Muscle of back (tissue), 3 donors: ENCODE measurements at regions not wholly inside any gene's neighbourhood (a gene's known extent, or its start where the extent isn't known, plus 50 kb on each side); places are given as distances from the start of the nearest gene placed in this dataset.

ENCODE experiments used
- DNase-seq, 3 donors: peaks; one replicate each; pipeline versions ENCODE4 v3.0.0 to v3.0.0-alpha.2; 2013

DNA sequence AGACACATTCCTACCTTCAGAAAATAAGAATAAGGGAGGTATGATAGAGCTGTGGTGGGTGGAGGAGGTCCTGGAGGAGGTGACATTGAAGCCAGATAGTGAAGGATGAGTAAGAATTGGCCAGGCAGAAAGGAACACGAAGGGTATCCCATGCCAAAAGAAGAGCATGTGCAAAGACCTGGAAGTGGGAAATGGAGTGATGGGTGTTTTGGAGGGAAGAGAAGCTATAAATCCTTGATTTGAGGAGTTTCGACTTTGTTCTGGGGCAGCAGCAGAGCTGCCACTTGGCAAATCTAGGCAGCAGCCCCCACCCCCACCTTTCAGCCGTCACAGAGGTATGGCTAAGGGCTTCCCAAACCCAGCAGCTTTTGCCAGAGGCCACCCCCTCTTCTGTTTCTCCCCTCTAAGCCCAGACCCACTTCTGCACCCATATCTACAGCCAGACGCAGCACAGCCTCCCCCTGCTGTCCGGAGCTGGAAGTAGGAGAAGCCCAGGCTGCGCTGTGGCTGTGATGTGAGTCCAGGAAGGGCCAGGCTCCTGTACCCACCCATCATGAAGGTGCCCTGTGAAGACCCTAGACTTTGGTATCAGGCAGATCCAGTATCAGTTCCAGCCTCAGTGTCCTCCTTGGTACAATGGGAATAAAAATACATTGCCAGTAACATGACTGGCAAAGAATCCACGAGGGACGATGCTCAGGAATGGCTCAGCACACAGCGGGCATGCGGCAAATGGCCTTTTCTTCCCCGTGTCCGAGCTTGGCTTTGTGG is 188.7 kb upstream of the LINGO1 start:
- DNase-seq: peak; percentile 41 to 87 (median 73)

DNA sequence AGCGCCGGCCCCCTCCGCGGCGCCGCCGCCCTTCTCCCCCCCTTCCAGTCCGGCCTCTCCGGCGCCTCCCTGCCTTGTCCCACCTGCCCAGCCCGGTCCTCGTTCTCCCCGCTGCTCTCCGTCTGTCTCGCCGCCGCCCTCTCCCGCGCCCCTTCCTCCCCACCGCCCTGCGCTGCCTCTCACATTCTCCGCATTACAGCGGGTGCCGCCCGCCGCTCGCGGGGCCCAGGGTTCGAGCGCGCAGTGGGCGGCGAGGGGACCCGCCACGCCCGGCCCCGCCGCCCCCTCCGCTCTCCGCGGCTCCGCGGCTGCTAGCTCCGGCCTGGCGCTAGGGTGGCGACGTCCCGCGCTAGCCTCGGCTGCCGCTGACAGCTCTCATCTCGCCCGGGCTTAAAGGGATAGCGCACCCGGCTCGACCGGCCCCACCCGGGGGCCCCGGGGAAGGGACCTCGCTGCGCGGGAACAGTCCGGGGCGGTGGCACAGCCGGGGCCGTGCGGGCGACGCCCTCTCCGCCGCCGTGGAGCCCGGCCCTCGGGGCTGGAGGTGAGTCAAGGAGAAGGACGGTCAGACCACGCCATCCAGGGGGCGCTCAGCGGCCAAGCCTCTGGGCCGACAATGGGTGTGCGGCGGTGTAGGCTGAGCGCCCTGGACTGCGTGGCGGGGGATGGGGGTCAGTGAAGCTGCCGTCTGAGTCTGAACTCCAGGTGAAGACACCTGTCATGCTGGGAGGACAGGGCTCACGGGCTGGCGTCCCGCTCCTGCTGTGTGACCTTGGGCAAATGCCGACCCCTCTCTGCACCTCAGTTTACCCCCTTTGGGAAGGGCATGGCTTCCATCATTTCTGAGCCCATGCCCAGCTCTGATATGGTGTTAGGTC is 187.4 kb upstream of the LINGO1 start:
- DNase-seq: no peak

DNA sequence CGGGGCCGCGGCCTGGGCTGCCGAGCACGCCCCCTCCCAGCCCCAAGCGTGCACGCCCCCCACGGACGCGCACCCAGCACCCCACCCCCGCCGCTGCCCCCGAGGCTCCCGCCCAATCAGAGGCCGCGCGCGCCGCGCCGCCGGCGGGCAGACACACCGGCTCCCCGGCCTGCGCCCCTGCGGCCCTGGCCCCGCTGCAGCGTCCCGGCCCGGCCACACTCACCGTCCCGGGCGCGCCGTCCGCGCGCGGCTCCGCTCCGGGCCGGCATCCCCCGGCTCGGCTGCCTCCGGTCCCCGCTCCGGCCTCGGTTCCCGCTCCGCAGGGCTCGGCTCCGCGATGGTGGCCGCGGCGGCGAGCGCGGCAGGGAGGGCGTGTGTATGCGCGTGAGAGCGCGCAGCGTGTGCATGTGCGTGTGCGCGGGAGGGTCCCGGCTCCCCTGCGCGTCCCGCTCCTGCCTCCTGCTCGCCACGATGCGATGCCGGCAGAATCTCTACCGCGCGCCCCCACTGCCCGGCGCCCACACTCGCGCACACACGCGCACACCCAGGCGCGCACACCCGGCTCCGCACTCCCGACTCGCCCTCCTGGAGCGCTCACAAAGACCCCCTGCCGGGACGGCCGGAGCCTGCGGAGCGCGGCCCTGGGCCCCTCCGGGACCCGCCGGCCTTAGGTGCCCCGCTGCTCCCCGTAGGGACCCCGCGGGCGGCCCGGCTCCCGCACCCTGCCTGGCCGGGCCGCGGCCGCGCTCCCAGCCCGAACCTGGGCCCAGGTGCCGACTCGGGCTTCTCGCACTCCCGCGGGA is 186.5 kb upstream of the LINGO1 start:
- peak in 2 of 3 donors; percentile 36 to 66 for DNase-seq

DNA sequence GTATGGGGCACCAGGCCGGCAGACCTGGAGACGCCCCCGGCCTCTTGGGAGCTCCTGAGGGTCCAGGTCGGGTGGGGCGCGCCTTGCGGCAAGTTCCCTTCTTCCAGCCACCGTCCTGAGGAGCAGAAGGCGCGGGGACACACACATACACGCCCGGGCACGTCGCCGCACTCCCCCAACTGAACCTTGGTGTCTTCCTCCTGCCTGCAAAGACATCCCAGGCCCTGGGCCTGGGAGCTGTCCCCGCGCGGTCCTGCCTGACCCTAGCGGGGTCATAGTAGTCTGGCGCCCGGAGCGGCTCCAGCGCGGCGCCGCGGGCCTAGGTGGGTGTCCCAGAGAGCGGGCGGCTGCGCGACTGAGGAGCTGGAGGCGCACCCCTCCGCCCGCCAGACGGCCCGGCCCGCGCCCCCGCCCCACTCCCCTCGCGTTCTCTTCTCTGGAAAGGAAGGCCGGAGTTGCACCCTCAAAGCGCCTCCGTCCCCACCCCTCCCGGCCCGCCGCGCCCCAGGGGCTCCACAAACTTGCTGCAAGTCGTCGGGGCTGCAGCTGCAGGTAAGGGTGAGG is 185.9 kb upstream of the LINGO1 start:
- no peak for DNase-seq

DNA sequence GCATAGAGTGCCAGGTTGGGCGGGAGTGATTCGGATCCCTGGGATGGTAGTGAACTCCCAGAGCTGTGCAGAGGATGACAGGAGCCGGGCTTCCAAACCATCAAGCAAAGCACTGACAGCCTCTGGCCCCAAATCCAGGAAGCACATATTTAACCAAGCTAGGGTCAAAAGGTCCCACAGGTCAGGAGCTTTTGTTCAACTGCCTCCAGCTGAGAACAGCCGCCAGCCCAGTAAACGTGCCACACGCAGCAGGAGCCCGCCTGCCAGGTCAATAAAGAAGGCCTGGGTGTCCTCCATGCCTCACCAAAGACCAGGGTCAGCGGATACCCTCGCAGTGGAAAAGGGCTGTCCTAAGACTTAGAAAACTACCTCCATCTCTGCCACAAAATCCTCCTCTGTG is 184.7 kb upstream of the LINGO1 start:
- DNase-seq: no peak

DNA sequence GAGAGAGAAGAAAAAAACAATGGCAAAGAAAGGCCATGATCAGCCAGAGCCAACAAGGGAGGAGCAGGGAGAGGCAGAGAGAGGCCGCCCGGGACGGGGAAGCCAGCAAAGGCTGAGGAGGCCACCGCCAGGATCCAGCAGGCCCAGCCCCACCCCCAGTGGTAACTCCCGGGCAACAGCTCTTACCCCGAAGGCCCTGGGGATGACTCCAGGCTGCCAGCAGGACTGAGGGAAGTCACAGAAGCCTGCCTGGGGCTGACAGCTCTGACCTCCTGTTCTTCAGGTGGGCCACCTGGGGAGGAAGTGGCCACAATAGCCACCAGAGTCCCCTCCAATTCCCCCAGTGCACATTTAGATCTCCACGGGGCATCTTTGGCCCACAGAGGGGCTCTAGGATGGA is 184.3 kb upstream of the LINGO1 start:
- DNase-seq: no peak

DNA sequence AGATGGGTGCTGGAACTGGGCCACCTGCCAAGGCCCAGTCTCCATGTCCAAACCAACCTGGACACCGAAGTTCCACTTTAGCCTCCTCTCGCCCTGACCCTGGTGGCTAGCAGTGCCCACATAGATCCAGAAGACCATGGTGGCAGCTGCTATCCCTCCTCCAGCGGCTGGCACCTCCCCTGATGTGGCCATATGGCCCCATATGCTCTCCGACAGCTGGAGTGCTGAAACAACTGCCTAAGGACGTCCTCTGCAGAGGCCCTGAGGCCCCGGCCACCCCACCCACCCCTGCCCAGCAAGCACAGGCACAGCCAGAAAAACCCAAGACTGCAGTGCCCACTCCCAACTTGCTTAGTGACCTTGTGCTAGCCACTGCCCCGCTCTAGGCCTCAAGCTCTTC is 182.3 kb upstream of the LINGO1 start:
- no peak for DNase-seq

DNA sequence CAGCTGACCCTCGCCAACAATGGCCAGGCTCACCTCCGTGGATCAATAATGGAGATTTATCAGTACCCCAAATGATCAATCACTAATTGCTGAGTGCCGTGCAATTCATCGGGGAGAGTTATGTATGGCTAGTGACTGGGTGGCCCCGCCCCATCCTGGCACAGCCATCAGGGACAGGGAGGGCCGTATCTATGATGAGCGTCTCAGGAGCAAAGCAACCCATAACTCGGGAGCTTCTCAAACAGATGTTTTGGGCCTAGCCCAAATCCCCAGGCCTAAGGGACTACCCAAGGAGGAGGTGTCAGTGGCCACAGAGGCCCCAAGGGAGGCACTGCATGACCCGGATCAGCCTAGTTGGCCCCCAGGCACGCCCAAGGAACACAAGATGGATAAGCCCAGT is 180.0 kb upstream of the LINGO1 start:
- no peak for DNase-seq

DNA sequence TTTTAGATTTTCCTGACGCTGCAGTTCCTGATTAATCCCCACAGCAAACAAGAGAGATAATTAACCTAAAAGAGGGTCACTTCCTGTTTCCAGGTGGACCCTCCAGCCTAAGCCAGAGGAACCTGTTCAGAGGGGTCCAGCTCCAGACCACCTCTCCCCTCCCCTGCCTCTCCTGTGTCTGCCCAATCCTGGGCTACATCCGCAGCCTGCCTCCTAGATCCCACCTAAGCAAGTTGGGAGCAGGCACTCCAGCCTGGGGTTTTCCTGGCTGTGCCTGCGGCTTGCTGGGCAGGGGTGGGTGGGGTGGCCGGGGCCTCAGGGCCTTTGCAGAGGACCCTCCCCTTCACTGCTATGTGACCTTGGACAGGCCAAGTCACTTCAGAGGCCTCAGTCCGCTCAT is 178.6 kb upstream of the LINGO1 start:
- no peak for DNase-seq

DNA sequence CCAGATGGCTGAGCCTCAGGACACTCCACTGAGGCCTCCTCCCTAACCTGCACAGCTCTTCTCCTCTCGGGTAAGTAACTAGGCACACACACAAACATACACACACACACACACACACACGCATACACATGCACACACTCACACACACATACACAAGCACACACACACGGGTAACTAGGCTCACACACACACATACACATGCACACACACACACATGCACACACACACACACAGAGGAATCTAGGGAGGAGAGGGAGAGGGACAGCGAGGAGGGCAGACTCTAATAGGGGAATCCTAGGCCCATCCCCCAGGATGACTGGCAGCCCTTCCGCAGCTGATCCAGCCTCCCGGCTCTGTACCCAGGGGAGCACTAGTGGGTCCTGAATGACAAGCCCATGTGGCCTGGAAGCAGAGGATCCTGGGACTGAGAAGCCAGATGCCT is 177.4 kb upstream of the LINGO1 start:
- peak; percentile 52 to 75 (median 59) for DNase-seq

DNA sequence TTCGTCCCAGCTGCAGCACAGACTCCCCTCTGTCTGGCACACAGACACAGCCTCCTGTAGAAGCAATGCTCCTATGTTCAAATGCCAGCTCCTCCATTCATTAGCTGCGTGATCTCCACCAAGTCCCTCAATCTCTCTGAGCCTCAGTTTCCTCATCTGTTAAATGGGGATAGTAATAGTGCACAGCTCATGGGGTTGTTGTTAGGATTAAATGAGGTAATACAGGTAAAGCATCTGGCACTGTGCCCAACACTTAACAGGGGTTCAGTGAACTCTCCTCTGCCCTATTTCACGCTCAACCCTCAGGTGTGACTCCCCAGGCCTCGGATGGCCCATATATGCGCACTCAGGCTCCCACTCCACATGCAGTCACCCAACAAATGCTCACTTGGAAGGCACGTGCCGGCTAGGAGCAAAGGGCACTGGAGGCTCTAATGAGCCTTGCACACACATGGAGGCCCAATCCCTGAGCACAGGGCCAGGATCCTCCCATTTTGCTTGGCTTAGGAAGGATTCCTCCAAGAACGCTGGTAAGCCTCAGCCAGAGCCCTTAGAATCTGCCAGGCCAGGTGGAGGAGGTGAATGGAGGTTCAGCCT is 176.0 kb upstream of the LINGO1 start:
- DNase-seq: no peak

DNA sequence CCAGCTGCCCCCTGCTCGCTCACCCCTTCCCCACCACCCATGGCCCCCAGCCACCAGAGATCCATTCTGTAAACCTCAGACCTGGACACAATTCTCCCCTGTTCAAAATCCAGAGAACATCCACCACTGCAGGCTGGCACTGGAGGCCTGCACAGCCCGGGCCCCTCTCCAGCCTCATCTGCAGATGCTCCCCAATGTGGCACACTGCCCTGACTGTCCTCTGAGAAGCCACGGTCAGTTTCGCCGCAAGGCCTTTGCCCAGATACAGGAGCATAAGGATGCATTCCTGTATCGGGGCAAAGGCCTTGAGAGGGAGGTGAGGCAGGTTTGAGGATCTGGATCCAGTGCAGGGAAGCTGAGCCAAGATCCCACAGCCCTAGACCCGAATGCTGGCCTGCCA is 175.4 kb upstream of the LINGO1 start:
- no peak for DNase-seq

DNA sequence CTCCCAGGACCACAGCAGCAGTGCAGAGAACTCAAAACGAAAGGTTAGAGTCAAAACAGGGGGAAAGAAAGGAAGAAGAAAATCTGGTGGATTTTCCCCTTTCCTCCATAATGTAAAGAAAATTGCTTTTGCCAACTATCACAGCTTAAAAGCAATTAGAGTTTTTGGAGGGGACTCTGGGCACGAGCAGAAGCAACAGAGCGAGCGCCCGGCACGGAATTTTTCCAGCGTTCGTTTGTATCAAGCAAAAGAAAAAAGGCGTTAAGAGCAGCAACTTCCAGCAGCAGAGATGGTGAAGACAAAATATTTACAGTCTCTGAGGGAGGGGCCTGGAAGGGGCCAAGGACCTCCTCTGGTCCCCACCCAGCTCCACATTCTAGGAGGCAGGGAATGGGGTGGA is 174.9 kb upstream of the LINGO1 start:
- no peak for DNase-seq

DNA sequence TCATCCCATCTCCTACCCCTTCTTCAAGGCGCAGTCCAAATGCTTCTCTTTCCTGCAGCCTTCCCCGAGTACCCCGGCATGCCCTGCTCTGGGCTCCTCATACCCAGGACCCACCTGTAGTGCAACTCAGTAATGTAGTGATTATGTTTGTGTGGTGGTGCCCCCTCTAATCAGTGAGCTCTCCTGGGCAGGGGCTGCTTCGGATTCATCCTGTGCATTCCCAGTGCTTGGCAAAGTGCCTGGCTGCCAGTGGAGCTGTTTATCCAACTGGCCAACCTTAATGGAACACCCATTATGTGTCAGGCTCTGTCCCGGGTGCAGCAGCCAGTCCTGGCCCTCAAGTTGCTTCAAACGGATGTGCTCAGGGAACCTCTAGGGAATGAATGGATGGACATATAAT is 174.4 kb upstream of the LINGO1 start:
- no peak for DNase-seq

DNA sequence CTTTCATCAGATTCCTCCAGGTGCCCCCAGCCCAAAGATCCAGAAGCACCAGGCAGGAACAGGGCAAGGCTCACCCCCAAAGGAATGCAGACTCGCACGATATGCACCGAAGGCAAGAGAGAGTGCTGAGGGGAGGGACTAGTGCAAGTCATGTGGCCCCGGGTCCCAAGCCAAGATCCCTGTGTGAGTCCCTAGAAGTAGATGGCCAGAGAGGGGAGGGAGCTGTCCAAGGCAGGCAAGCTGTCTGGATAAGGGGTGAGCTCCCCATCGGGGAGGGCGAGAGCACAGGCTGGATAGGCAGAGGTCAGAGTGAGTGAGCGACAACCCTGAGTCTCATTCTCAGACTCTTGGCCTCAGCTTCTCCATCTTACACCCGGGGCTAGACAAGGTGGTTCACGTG is 171.5 kb upstream of the LINGO1 start:
- DNase-seq: no peak

DNA sequence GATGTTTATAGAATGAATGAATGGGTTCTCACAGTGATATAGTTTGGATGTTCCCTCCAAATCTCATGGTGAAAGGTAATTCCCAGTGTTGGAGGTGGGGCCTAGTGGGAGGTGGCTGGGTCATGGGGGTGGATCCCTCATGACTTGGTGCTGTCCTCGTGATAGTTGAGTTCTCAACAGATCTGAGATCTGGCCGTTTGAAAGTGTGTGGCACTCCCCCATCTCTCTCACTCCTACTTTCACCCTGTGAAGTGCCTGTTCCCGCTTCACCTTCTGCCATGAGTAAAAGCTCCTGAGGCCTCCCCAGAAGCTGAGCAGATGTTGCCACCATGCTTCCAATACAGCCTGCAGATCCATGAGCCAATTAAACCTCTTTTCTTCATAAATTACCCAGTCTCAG is 170.8 kb upstream of the LINGO1 start:
- no peak for DNase-seq

DNA sequence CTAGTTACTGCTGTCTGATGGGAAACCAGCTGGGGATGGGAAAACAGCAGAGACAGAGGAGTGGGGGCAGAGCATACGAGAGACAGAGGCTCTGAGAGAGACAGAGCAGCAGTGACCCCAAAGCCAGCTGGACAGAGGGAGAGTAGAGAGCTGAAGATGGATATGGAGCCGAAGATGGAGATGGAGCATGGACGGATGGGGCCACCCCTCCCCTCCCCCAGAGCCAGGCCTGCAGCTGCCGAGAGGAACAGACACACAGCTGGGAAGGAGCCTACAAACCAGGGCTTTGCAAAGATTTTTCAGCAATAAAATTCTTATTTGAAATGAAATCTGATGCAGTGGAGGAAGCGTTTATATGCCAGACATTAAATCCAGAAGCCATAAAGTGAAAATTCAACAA is 167.6 kb upstream of the LINGO1 start:
- peak in 1 of 3 donors; percentile 63 for DNase-seq

DNA sequence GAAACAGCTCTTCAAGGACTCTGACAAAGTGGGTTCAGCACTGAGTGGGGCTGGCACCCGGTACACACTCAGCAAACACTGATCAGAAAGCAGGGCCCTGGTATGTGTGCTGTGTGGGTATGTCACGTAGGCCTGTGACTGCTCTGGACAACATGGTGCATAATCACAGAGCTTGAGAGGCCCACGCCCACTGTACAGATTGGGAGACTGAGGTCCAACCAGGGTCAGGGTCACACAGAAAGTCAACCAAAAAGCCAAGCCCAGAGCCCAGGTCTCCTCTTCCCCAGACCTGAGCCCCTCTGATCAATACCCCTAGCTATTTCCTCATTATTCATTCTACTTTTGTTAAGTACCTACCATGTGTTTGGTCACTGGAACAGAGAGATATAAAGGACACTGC is 166.1 kb upstream of the LINGO1 start:
- no peak for DNase-seq

DNA sequence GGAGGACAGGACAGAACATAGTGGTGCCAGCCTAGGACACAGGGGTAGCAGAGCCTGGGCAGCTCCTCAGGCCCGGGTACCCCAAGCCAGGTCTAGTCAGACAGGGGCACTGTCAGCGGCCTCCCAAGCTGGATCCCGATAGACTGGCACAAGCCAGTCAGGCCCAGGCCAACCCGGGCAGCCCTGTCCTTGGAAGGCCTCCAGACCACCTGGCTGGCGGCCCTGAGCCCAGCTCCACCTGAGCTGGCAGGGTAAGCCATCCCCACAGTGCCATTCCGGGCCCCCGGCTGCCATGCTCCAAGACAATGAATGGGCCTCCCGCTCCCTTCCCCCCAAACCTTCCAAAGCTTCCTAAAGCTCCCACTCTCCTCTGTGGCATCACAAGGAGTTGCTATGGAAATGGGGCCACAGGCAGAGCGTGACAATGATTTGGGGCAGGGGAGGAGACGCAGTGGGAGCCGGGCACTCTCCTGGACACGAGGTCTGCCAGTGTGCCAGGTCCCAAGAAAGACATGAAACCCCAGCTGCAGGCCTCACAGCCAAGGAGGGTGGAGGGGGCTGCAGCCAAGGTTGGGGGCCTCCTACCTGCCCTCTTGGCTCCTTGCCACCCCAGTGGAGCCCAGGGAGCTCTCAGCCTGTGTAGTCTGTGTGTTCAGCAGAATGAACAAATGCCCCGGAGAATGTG is 165.6 kb upstream of the LINGO1 start:
- no peak for DNase-seq

DNA sequence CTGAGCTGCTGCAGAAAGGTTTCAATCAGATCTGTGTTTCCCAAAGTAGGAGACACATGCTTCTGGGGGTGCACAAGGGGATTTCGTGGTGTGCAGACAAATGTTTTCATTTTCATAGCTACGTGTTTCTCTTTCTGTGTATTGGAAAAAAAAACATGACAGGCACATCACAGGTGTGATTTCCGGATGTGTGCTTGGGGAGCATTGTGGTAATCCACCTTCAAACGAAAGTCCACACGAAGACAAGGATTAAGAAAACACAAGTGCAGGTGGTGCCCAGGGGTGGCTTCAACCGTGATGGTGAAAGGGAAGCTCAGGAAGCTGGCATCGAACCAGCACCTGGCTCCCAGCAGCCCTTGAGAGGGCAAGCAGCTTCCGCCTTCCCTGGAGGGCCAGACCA is 164.6 kb upstream of the LINGO1 start:
- DNase-seq: no peak
